Pons (tissue), 1 donor: ENCODE measurements at regions not wholly inside any gene's neighbourhood (a gene's known extent, or its start where the extent isn't known, plus 50 kb on each side); places are given as distances from the start of the nearest gene placed in this dataset.

Experiments
- DNase-seq: peaks from one replicate; pipeline ENCODE4 v3.0.0-alpha.2; 2016; ENCODE audit warnings: low spot score

DNA sequence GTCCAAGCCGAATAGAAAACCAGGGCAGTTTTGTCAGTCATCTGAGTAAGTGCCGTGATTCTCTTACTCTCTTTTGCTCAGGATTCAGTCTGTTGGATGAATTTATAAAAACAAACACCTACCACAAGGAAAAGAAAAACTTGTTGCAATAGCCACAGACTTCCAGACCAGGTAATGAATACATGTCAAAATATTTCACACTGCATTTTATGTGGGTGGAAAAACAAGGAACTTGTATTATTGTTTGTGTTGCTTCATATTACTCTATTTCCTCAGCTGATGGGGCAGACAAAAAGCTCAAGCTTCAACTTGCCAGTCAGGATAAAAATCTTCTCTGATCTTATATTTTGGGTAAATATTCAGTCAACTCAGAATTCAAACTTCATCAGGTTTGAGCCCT is 1125.7 kb downstream of the NLGN4Y start:
- no peak for DNase-seq

DNA sequence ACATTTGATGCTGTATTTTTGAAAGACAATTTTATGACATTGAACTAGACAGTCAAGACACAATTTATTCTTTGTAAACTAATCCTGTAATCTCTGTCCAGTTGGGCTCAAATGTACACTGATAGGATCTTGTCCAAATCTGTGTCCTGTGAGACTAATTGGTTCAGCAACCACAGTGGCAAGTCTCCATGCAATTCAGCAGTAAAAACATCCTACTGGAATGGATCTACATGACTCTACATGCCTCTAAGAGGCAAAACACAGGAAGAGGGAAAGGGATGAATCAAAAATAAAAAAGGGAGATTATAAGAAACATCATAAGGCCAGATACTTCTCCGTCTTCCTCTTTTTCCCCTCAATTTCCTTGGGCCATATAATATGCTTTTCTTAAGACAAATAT is 1164.2 kb downstream of the NLGN4Y start:
- no peak for DNase-seq

- no peak for DNase-seq
Observed at GRCh38 chrY:15689994-15690393, 1165.7 kb downstream of the NLGN4Y start.

GRCh38 chrY:15702131-15702530 is 1177.8 kb downstream of the NLGN4Y start:
- no peak for DNase-seq

- no peak for DNase-seq
Observed at GRCh38 chrY:15704906-15705305, 1180.6 kb downstream of the NLGN4Y start.

DNA sequence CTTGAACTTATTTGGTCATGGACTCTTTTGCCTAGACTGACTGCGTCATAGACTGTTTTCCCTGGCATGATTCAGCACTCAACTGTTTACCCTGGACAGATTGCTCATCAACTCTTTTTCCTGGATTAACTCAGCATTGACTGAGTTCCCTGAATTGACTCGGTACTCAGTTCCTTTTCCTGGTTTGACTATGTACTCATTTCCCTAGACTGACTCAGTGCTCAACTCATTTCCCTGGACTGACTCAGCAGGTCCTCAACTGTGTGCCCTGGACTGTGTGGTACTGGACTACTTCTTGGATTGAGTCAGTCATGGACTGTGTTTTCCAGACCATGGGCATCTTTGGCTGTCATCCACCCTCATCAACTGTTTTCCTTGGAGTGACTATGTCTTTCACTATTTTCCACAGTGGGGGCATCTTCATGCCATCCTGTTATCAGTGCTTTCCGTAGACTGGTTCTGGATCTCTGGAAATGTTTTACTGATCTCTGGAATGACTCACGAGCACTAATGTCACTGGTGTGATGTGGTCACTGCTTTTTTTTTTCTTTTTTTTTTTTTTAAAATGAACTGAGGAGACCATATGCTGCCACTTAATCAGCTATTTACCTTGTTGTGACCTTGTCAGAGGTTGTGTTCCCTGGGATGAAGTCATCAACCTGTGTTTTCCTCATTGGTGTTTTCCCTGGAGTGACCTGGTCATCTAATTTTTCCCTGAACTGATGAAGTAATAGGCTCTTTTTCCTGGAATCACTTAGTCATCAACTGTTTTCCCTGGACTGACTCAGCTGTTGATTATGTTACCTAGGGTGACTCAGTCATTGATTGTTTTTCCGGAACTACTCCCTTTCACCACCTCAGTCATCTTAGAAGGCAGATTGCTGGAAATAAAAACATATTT is 1225.5 kb downstream of the NLGN4Y start:
- DNase-seq, result no peak

- DNase-seq, result no peak
Observed at GRCh38 chrY:15751001-15751400, 1226.7 kb downstream of the NLGN4Y start.

GRCh38 chrY:15756266-15756665 is 1231.9 kb downstream of the NLGN4Y start:
- DNase-seq, result no peak

- no peak for DNase-seq
Observed at GRCh38 chrY:15773579-15773978, 1249.2 kb downstream of the NLGN4Y start.

GRCh38 chrY:15775880-15776279 is 1251.6 kb downstream of the NLGN4Y start:
- DNase-seq, result no peak

DNA sequence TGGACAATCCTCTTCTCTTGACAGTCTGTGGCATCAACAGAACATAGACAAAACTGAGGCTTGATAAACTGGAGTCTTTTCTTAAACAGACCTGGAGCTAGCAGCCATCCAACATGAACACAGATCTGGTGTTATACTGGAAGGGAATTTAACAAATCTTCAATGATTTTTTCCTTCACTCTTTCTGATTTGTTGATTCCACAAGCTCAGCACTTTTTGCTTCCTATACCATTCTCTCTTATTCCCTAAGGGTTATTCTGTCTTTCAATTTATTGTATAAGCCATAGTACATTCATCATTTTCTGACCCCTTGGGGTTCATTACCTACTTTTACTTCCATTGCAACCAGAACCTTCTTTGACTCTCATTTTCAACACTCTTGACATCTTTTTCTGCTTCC is 1255.6 kb downstream of the NLGN4Y start:
- DNase-seq, result no peak

DNA sequence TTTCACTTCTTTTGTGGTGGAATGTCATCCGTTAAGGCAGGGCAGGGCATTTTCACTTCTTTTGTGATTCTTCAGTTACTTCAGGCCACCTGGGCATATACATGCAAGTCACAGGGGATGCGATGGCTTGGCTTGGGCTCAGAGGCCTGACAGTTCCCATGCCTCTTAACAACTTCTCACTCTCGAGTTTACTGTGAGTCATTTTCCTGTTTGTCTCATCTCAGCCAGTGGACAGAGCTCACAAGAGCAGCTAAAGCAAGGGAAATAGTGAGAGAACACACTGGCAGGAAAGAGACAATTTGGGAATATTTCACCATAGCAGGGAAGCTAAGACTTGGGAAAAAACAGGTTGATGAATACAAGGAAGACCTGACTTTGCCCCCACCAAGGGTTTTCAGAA is 1275.7 kb downstream of the NLGN4Y start:
- no peak for DNase-seq

DNA sequence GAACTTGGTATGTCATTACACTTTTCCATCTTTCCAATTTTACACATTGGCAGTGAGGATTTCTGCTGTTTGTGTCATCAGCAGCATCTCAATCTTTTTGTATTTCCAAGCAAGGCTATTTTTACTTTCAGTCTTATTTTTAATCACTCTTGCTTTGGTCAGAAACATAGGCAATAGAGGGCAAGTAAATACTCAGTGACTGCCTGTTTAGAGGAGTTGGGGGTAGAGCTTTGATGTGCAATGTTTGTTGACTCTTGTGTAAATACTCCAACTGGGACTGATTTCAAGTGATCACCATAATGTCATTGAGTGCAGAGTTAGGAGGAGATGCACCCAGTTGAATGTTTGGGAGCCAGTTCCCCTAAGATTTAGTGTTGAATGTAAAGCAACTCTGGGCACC is 1281.7 kb downstream of the NLGN4Y start:
- DNase-seq, result no peak

DNA sequence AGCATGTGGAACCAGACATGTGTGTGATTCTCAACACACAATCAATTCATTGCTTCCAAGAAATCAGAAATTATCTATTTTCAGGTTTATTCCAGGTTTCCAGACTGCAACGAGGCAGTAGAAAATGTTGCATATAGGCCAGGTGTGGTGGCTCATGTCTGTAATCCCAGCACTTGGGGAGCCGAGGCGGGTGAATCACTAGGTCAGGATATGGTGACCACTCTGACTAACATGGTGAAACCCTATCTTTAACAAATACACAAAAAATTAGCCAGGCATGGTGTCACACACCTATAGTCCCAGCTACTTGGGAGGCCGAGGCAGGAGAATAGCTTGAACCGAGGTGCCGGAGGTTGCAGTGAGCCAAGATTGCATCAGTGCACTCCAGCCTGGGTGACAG is 1289.9 kb downstream of the NLGN4Y start:
- no peak for DNase-seq
